ENCODE measurements at regions not wholly inside any gene's neighbourhood (a gene's known extent, or its start where the extent isn't known, plus 50 kb on each side); places are given as distances from the start of the nearest gene placed in this dataset.
"Not testable (repeated sequence)": the region's sequence is repeated elsewhere in the genome, so short reads cannot be mapped to it uniquely, and the experiment has no call there.

DNA sequence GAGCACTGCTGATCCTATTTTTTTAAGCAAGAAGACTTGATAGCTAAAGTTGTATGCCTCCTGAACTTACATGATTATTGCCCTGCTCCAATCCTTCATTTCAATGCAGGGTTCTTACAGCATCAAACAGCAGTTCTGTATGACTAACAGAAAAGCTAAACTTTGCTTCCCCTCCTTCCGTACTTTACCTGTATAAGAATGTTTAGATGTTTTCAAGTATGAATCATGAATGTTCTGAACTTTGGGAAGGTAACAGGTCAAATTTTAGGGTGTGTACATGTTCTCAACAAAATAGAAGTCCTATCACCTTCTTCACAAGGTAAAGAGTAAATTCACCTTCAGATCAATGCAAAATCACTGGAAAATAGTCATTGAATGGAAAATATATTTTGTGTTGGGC, 972.6 kb upstream of the SEMA6A start:
- no peak overlapping the region for H3K4me3 ChIP-seq
- H3K27ac ChIP-seq: no peak overlapping the region
- no peaks in the 10 kb centered on the region for H3K4me1 ChIP-seq
- H3K9me3 ChIP-seq: no peaks in the 10 kb centered on the region
- H3K36me3 ChIP-seq: no peaks in the 10 kb centered on the region
- 63 to 78% (median 75%) methylated on average over 1 of the region's 1 CpG for WGBS, 5 donors
- intact Hi-C loops (cut with DNase I; ENCODE audit: low total_unique reads): no loop called here
- no peaks in the 10 kb centered on the region for H3K27me3 ChIP-seq
- TF ChIP-seq POLR2A (IDR thresholded peaks at IDR 0.05) (no peak), POLR2AphosphoS5 (IDR thresholded peaks at IDR 0.05) (no peak), EP300 (IDR thresholded peaks at IDR 0.05) (no peak)
- TF ChIP-seq, protein P1, sequence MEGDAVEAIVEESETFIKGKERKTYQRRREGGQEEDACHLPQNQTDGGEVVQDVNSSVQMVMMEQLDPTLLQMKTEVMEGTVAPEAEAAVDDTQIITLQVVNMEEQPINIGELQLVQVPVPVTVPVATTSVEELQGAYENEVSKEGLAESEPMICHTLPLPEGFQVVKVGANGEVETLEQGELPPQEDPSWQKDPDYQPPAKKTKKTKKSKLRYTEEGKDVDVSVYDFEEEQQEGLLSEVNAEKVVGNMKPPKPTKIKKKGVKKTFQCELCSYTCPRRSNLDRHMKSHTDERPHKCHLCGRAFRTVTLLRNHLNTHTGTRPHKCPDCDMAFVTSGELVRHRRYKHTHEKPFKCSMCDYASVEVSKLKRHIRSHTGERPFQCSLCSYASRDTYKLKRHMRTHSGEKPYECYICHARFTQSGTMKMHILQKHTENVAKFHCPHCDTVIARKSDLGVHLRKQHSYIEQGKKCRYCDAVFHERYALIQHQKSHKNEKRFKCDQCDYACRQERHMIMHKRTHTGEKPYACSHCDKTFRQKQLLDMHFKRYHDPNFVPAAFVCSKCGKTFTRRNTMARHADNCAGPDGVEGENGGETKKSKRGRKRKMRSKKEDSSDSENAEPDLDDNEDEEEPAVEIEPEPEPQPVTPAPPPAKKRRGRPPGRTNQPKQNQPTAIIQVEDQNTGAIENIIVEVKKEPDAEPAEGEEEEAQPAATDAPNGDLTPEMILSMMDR (IDR thresholded peaks at IDR 0.05): no peak
- no peak for DNase-seq

DNA sequence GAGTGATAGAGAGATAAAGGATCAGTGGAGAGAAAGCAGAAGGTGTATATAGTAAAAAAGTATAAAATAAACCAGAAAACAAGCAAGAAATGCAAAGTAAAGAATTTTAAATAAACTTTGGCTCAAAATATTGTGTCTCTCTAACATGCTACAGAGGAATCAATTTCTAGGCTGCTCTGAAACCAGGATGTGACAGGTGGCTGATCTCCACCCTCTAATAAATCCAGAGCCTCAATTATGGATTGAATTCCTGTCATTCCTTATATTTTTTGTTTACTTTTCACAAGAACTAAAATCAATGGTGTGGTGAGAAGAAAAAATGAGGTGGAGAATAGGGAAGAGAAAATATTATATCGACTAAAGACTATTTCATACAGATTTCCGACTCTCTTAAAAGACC, 965.1 kb upstream of the SEMA6A start:
- DNase-seq: no peak
- Histone ChIP-seq H3K4me3 (no peak overlapping the region), H3K9me3 (no peaks in the 10 kb centered on the region), H3K4me1 (no peaks in the 10 kb centered on the region), H3K27me3 (no peaks in the 10 kb centered on the region), H3K36me3 (no peaks in the 10 kb centered on the region), H3K27ac (no peak overlapping the region)
- intact Hi-C loops (cut with DNase I; ENCODE audit: low total_unique reads): no loop called here
- 80 to 92% (median 83%) methylated on average over 2 of the region's 2 CpGs for WGBS, 5 donors
- no peak for TF ChIP-seq POLR2A (IDR thresholded peaks at IDR 0.05)
- no peak for TF ChIP-seq POLR2AphosphoS5 (IDR thresholded peaks at IDR 0.05)
- TF ChIP-seq EP300 (IDR thresholded peaks at IDR 0.05): no peak
- TF ChIP-seq, protein P1 (IDR thresholded peaks at IDR 0.05): no peak

DNA sequence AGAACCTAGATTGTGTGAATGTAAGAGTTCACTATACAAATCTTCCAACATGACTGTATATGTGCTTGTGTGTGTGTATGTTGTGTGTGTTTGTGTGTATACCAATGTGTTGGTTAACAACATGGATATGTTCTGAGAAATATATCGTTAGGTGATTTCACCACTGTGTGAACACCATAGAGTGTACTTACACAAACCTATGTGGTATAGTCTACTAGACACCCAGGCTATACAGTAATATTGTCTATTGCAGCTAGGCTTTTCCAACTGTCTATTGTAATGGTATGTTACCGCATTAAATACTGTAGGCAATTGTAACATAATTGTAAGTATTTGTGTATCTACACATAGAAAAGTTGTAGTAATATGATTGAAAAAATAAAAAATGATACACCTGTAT, 959.2 kb upstream of the SEMA6A start:
- H3K36me3 ChIP-seq: no peaks in the 10 kb centered on the region
- intact Hi-C loops (cut with DNase I; ENCODE audit: low total_unique reads): no loop called here
- H3K9me3 ChIP-seq: no peaks in the 10 kb centered on the region
- 94 to 99% (median 97%) methylated on average over 2 of the region's 2 CpGs for WGBS, 5 donors
- TF ChIP-seq POLR2A (IDR thresholded peaks at IDR 0.05) (no peak), POLR2AphosphoS5 (IDR thresholded peaks at IDR 0.05) (no peak), EP300 (IDR thresholded peaks at IDR 0.05) (no peak)
- TF ChIP-seq, protein P1 (IDR thresholded peaks at IDR 0.05): no peak
- H3K4me1 ChIP-seq: no peaks in the 10 kb centered on the region
- H3K27me3 ChIP-seq: no peaks in the 10 kb centered on the region
- no peak overlapping the region for H3K27ac ChIP-seq
- DNase-seq: no peak
- H3K4me3 ChIP-seq: no peak overlapping the region

DNA sequence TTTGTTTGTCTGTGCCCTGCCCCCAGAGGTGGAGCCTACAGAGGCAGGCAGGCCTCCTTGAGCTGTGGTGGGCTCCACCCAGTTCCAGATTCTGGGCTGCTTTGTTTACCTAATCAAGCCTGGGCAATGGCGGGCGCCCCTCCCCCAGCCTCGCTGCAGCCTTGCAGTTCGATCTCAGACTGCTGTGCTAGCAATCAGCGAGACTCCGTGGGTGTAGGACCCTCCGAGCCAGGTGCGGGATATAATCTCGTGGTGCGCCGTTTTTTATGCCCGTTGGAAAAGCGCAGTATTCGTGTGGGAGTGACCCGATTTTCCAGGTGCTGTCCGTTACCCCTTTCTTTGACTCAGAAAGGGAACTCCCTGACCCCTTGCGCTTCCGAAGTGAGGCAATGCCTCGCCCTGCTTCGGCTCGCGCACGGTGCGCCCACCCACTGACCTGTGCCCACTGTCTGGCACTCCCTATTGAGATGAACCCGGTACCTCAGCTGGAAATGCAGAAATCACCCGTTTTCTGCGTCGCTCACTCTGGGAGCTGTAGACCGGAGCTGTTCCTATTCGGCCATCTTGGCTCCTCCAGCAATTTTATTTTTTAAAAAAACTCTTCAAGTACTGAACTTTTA, 958.5 kb upstream of the SEMA6A start:
- H3K27me3 ChIP-seq; DNase-seq; H3K27ac ChIP-seq; intact Hi-C loops (cut with DNase I; ENCODE audit: low total_unique reads); H3K36me3 ChIP-seq; H3K4me3 ChIP-seq; H3K9me3 ChIP-seq; H3K4me1 ChIP-seq: not testable (repeated sequence)
- WGBS, 5 donors: 93 to 97% (median 95%) methylated on average over 30 of the region's 30 CpGs

DNA sequence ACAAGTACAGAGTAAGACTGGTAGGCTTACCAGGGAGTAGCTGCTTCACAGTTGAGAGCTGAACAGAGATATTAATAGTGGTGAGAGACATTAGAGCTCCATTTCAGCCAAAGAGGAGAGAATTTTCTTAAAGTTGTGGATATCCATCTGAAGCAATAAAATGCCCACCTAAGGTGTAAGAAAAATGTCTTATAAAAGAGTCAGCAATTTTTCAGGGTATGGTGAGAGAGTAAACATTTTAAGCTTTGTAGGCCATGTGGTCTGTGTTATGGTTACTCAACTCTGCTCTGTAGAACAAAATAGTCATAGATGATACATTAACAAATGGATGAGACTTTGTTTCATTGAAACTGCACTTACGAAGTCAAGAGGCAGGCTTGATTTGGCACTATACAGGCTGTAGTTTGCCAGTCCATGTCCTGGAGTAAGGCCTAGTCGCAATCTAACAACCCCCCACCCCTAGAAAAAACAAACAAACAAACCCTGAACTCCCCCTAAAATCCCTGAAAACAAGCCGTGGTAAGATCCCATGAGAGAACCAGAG, 945.4 kb upstream of the SEMA6A start:
- peaks cover 0 to 7% (median 2%) of the 10 kb centered on the region in 4 donors for H3K9me3 ChIP-seq
- H3K27me3 ChIP-seq: no peaks in the 10 kb centered on the region
- no peak for DNase-seq
- no peaks in the 10 kb centered on the region for H3K4me1 ChIP-seq
- intact Hi-C loops (cut with DNase I; ENCODE audit: low total_unique reads): no loop called here
- TF ChIP-seq POLR2A (IDR thresholded peaks at IDR 0.05): no peak
- no peak for TF ChIP-seq POLR2AphosphoS5 (IDR thresholded peaks at IDR 0.05)
- TF ChIP-seq EP300 (IDR thresholded peaks at IDR 0.05): no peak
- TF ChIP-seq, protein P1 (IDR thresholded peaks at IDR 0.05): no peak
- H3K27ac ChIP-seq: no peak overlapping the region
- no peak overlapping the region for H3K4me3 ChIP-seq
- no peaks in the 10 kb centered on the region for H3K36me3 ChIP-seq
- 54 to 74% (median 60%) methylated on average over 3 of the region's 3 CpGs for WGBS, 5 donors
